ENCODE measurements at regions not wholly inside any gene's neighbourhood (a gene's known extent, or its start where the extent isn't known, plus 50 kb on each side); places are given as distances from the start of the nearest gene placed in this dataset.

GRCh38 chr18:60601249-60601648 is 228.7 kb upstream of the MC4R start:
- TF ChIP-seq CTCF (IDR thresholded peaks at IDR 0.05 in 8 of 11, conservative IDR thresholded peaks at IDR 0.05 in 3 of 11) (no peak), POLR2A (IDR thresholded peaks at IDR 0.05) (no peak), POLR2AphosphoS5 (IDR thresholded peaks at IDR 0.05) (no peak)
